GM23338 (cell line): ENCODE measurements at regions not wholly inside any gene's neighbourhood (a gene's known extent, or its start where the extent isn't known, plus 50 kb on each side); places are given as distances from the start of the nearest gene placed in this dataset.

ENCODE experiments used
- CREB1 ChIP-seq: fragments of 250-450 bp; sonication (Bioruptor Pico); IDR thresholded peaks from 2 replicates; pipeline ENCODE4 v1.5.0; 2020; ENCODE audit warnings: low read depth, mild to moderate bottlenecking, moderate library complexity
- CTCF ChIP-seq, 2 experiments: fragments of 200-600 bp in 1 of 2; sonication (generic) in 1 of 2; conservative IDR thresholded peaks; 2 replicates each; pipeline versions ENCODE4 v1.5.1 to v1.6.1; 2016 to 2017; ENCODE audit warnings: antibody characterized with exemption in 2 of 2, low read depth in 2 of 2, mild to moderate bottlenecking in 2 of 2, moderate library complexity in 1 of 2
- ETS1 ChIP-seq: IDR thresholded peaks from 2 replicates; pipeline ENCODE4 v1.6.1; 2016; ENCODE audit warnings: antibody characterized with exemption
- EZH2 ChIP-seq: fragments of 200-600 bp; sonication (generic); IDR thresholded peaks from one replicate; pipeline ENCODE4 v1.8.0; 2017; ENCODE audit warnings: antibody characterized with exemption, mild to moderate bottlenecking, low read depth; ENCODE audit not compliant: unreplicated experiment
- EZH2phosphoT487 ChIP-seq: fragments of 200-600 bp; sonication (generic); IDR thresholded peaks from one replicate; pipeline ENCODE4 v1.8.1; 2018; ENCODE audit warnings: antibody characterized with exemption; ENCODE audit not compliant: unreplicated experiment
- POLR2AphosphoS5 ChIP-seq: IDR thresholded peaks from 2 replicates; pipeline ENCODE4 v1.6.1; 2016; ENCODE audit warnings: antibody characterized with exemption, low read depth
- REST ChIP-seq: IDR thresholded peaks from one replicate; pipeline ENCODE4 v1.6.1; 2018; ENCODE audit warnings: antibody characterized with exemption; ENCODE audit not compliant: unreplicated experiment
- ZNF114 ChIP-seq: fragments of 250-450 bp; sonication (Bioruptor Pico); IDR thresholded peaks from 2 replicates; pipeline ENCODE4 v1.5.0; 2020; ENCODE audit warnings: mild to moderate bottlenecking, moderate library complexity

GRCh38 chr5:8727396-8727795 lies 818.5 kb downstream of the SEMA5A start:
- TF ChIP-seq CTCF (conservative IDR thresholded peaks at IDR 0.05; ENCODE audit: low read depth in 2 of 2) (no peak), POLR2AphosphoS5 (no peak), EZH2phosphoT487 (no peak), EZH2 (no peak), CREB1 (no peak), REST (no peak), ETS1 (no peak), ZNF114 (CRISPR knock-in tag) (no peak)
